HG02798 (cell line): ENCODE measurements at regions not wholly inside any gene's neighbourhood (a gene's known extent, or its start where the extent isn't known, plus 50 kb on each side); places are given as distances from the start of the nearest gene placed in this dataset.
A peak's percentile ranks its signal among the peaks of the same experiment; 100 is the strongest.

Experiments used
- ATAC-seq: cut with Tn5 transposase; IDR thresholded peaks from one replicate; pipeline ENCODE4 v1.9.1; 2021; ENCODE audit warnings: mild to moderate bottlenecking; ENCODE audit not compliant: unreplicated experiment, poor library complexity

DNA sequence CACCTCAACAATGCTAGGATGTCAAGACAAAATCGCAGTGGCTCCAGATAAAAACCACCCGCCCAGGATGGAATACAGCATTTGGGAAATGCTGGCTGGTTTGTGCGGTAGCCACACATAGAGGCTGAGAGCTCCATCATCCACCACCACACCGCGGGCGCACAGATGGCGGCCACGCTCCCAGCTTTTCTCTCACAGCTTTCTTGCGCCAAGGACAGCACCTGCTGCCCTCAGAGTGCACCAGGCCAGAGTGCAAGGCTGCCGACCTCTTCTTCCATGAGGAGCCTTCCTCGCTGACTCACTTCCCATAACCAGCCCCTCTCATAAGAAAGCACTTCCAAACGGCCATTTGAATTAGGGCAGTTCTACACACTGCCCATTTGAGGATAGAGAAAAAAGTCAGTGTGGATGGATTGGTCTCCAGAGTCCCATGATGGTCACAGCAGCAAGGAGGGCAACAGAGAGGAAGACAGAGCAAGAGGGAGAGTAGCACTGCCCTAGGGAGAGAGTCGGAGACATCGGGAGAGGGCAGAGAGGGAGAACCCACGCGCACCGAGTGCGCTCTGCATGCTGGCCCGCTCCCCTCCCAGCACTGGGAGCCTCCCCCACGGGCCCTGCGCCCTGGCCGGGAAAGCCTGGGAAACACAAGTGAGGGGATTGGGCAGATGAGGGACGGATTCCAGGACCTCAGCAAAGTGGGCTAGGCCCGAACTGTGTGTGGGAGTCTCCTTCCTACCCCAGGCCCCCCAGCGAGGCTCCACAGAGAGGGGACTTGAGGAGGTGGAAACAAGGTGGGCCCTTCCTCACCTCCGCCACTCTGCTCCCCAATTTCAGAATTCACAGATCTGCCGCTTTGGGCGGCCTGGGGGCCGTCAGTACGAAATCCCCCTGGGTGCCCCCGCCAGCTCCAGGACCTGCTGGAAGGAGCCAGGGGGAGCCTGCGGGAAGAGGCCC lies 156.9 kb downstream of the USP12 start:
- ATAC-seq = no peak

DNA sequence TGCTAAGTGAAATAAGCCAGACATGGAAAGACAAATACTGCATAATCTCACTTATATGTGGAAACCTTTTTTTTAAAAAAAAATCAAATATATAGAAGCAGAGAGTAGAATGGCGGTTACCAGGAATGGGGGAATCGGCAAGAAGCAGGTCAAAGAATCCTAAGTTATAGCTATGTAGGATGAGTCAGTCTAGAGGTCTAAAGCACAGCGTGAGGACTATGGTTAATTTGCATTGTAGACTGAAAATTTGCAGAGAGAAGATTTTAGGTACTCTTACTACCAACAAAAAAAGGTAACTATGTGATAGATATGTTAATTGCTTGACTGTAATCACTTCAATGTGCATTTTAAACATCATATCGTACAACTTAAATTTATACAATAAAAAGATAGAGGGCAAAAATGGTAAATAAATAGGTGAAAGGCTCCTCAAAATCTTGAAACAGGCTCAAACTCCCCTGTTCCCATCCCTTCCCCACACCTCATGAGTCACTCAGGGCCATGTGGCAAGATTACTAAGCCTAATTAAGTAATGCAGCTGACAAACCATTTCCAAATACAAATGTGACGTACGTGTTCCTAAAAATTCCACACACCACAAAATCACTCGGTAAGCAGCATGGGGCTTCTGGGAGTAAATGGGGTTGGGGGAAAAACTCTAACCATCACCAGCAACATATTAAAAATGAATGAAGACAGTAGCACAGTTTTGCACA lies 159.0 kb downstream of the USP12 start:
- no peak for ATAC-seq

DNA sequence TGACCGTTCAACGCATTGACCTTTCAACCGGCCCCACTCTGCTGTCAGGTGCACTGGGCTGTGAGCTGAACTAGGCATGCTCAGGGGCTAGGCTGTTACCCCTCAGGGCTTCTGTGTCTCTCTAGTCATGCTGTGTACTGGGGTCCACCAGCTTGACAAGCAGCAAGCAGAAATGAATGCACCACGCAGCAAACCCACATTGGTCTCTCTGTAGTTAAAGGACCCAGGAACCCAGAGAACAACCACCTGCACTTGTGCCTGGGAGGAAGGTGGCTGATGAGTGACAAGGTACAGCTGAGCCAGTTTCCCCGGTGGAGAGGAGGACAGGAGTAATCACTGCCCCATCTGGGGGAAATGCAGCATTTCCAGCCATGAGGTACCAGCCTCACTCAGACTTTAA lies 159.9 kb downstream of the USP12 start:
- ATAC-seq = no peak

DNA sequence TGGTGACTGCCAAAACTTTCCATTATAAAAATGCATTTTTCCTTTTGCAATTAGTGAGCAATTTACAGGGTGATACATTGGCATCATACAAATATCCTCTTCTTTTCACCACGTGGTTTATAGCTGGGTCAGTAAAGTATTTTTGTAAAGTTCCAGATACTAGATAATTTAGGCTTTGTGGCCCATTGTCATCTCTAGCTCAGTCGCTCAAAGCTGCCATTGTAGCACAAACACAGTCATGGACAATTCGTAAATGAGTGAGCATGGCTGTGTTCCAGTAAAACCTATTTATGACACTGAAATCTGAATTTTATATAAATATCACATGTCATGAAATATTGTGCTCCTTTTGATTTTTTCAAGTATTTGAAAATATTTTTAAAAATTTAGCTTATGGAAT lies 162.9 kb downstream of the USP12 start:
- no peak for ATAC-seq

DNA sequence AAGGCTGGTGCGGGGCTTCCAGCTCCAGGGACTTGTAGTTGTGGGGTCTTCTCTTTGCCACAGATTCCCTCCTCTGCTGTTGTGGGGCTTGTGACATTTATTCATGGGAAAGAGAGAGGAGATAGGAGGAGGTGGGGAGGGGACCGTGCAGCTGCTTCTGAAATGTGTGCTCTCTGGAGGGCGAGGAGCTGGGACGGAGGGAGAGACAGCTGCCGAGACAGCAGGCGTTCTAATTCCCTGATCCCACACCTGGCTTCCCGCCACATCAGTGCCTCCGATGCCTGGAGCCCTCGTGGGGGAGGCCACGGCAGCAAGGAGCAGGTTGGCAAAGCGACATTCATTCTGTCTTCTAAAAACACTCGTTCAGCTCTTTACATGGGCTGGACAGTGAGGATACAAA lies 164.4 kb downstream of the USP12 start:
- no peak for ATAC-seq

DNA sequence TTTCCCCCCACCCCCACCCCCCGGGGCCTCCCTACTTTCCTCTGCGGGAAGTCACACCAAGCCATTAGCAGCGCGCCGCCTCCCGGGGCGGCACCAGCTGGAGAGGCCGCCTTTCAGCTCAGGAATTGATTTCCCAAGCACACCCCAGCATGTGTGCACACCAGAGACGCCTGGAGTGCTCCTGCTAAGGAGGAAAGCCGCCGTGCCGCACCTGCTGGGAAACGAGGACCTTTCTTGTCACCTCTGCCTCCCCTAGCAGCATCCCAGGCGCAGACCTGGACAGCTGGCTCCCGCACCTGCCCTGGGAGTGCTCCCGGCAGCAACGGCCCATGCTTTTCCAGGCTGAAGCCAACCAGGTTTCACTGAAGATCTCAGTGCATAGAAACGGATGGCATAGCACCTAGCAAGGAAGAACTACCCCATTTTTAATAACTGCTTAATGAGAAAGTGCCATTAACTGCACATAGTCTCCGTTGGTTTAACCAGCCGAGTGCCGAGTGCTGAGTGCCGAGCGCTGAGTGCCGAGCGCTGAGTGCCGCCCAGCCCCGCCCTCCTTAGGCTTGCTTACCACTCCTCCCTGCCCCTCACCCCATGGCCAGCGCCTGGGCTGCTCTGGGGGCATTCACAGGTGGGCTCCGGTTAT lies 165.0 kb downstream of the USP12 start:
- ATAC-seq = no peak

DNA sequence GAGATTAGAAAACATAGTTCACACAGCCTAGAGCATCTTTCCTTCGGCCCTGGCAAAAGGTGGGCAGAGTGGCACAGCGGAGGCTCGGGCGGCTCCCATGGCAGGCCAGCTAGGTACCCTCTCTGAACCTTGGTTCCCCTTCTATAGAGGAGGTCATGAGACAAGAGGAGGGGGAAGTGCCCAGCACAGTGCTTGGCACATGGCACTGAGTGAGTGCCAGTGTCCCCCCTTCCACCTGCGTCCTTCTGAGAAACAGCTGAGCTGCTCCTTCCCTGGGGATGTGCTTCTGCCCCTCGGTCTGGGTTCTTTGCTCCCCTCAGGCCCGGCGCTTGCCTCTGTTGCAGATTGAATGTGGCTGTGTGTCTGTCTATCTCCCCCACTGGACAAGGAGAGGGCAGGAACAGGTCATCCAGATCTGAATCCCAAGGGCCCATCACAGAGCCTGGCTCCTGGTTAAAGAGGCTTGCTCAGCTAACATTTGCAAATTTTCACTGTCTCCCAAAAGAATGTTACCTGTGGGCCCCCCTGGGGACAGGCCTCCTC lies 165.6 kb downstream of the USP12 start:
- ATAC-seq = no peak

DNA sequence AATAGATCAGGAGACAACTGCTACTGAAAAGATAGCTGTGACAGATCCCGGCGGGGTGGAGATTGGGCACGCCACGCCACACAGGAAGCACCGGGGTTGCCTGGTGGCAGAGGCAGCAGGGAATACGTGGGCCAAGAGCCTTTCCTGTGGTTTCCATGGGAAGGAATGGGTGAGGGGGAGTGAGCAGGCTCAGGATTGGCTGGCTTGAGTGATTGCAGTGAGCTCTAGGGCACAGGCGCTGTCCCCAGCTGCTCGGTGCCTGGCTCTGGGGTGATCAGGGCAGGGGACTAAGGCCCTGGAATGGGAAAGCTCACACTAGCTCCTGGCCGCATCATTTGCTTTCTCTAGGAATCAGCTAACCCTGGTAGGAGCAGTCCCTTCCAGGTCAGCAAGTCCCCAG lies 166.1 kb downstream of the USP12 start:
- no peak for ATAC-seq

DNA sequence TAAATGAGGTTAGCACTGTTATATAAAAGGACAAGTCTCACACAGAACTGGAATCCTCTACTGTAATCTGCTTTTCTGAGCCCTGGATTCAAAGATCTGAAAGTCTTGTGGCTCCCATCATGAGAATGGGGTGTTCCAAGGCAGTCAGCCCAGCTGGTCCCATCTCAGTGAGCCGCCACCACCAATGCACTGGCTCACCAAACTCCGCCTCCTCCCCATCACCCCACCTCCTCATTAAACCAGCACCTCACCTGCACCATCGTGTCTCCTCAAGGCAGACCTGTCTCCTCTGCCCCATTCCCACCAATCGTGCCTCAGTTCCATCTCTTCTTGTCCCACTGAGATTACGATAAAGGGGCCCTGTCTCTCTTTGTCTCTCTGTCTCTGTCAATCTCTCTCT lies 166.7 kb downstream of the USP12 start:
- ATAC-seq = no peak

DNA sequence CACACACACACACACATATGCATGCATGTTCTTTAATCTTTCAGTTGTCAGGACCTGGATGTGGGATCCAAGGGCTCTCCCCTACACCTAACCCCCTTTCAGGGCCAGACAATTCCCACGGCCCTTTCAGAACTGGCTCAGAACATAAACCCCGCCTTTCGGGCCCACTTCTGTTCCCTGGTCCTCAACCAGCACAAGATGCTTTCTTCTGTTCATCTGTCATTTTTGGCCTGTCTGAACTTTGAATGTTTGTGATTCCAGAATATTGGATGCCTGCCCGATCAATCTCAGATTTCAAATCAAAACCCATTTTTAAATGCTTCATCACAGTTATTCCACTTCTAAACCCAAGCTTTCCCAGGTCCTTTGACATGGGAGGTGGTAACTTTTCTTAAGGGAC lies 167.3 kb downstream of the USP12 start:
- ATAC-seq = no peak

DNA sequence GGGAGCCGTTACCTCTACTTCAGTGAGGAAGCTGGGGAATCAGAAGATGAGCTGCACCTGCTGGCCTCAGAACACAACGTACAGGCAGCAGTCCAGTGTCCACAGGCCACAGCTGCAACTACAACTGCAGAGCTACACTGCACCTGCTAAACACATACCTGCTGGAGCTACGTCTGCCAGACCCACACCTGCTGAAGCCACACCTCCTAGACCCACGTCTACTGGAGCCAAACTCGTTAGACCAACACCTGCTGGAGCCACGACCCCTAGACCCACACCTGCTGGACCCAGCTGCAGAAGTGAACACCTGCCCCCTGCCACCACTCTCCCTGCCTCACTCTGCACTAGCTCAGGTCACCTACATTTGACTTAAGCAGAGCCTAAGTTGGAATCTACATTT lies 169.9 kb downstream of the USP12 start:
- no peak for ATAC-seq

DNA sequence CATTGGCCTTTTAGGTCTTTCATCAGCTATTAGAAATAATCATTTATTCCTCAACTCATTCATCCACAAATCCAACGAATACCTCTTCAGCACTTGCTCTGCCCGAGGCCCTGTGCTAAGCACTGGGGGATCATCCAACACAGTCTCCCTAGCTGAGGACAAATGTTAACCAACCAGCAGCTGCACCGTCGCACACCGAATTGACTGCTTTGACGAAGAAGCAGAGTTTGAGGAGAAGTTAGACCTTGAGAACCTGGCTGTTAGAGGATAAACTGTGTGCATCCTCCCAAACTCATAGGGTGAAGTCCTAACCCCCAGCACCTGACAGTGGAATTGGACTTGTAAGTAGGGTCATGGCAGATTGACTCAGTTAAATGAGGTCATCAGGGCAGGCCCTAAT lies 170.9 kb downstream of the USP12 start:
- no peak for ATAC-seq

DNA sequence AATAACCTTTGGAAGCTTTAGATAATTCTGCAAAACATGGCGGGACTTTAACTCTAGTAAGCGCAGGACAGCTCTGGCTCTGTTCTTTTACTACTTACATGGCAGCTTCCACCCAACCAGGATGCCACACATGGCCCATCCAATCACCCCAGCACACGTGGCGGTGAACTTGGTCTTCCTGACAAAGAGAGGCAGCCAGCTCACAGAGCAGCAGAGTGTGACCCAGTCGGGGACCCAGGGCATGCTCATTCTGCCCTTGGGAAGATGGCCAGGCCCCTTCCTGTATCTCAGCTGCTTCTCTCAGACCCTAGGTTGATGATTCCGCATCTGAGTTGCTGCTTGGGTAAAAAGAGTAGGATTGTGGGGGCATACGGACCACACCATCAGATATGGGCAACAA lies 172.1 kb downstream of the USP12 start:
- no peak for ATAC-seq

DNA sequence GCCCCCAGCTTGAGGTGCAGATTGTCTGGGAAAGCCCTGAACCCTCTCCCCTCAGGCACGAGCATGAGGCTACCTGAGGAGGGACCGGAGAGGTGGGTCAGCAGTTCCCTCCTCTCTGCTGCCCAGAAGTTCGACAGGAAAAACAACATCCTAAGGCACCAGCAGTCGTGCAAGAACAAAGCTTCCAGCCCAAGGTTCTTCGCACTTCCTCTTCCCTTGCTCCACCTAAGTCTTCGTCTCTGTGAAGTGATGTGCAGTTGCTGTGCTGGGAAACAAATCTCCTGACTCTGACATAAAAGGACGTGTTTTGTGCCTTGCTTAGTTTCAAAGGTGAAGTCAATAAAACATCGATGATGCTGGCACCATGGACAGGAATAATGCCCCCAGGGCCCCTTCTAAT lies 173.3 kb downstream of the USP12 start:
- no peak for ATAC-seq

DNA sequence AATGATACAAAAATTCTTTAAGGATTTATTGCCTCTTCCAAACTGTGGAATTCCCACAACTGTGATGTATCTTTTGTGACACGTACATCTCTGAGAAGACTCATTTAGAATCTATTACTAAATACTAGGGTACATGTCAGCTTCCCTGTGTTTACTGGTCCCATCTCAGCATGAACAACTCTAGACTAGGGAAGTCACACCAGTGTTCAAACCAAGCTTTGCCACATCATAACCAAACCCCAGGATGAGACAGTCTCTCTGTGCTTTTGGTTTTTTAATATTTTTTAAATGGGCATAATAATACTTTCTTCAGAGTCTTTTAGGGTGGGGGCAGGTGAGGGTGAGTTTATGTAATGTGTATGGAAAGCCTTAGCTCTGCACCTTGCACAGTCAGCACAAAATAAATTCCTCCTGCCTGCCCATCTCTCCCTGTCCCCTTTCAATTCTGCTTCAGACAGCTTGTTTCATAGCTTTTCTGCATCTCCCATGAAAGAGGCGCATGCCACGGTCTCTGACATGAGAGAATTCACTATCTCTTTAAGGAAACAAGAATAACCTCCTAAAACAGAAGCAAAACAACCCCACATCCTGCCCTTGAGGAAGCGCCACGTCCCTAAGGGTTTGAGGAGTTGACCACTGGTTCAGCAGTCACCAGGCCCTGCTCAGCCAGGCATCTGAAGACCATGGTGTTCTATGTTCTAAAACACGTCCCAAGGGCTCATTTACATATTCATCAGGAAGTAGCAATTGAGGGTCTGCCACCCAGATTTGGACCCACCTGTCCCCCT lies 174.5 kb downstream of the USP12 start:
- ATAC-seq = peak; percentile 76

DNA sequence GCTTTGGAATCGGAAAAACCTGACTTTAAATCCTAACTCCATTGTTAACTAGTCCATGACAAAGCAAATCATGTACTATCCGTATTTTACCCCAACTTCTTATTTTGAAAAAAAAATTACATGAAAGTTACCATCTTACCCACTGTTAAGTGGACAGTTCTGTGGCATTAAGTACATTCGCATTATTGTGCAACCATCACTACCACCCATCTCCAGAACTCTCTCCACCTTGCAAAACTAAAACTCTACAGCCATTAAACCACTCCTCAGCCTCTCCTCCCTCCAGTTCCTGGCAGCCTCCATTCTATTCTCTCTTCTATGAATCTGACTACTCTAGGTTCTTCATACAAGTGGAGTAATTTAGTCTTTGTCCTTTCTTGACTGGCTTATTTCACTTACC lies 176.5 kb downstream of the USP12 start:
- no peak for ATAC-seq

DNA sequence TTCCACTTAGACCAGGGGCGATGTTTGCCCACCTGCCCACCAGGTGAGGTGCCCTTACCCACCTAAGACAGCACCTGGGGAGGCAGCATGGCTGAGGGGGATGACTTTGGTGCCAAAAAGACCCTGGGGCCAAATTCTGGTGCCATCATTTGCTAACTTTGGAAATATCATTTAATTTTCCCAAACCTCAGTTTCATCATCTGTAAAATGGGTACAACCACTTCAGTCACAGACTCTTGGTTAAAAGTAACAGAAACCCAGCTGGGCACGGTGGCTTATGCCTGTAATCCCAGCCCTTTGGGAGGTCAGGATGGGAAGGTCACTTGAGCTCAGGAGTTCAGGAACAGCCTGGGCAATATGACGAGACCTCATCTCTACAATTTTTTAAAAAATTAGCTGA lies 177.8 kb downstream of the USP12 start:
- ATAC-seq = no peak

DNA sequence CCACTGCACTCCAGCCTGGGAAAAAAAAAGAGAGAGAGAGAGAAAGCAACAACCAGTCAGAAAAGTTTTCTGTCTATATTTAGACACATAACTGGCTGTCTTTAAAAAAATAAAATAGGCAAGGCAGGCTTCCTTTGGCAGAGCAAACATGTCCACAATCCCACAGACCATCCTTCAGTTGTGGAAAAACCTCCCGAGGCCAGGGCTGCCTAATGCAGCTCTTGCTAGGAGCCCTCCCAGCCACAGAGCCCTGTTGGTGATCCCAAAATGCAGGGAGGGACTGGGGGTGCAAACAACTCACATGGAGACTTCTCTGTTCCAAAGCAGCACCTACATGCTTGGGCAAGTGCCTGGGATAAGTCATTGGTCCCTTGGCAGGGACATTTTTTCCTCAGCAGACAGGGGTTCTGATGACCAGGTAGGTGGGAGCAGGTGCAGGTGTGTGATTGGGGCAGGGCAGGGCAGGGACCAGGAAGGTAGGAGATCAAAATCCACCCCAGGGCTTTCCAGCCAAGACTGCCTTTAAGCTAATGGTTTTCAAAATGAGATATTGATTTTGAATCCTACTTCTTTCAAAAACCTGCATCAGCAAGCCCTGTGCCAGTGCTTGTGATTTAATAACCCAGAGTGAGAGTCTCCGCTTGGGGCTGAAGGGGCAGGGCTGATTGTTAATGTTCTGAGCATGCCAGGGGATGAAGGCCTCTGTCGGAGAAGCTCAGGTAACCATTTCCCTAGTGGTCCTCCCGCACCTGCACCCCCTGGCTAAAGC lies 178.5 kb downstream of the USP12 start:
- ATAC-seq = no peak

DNA sequence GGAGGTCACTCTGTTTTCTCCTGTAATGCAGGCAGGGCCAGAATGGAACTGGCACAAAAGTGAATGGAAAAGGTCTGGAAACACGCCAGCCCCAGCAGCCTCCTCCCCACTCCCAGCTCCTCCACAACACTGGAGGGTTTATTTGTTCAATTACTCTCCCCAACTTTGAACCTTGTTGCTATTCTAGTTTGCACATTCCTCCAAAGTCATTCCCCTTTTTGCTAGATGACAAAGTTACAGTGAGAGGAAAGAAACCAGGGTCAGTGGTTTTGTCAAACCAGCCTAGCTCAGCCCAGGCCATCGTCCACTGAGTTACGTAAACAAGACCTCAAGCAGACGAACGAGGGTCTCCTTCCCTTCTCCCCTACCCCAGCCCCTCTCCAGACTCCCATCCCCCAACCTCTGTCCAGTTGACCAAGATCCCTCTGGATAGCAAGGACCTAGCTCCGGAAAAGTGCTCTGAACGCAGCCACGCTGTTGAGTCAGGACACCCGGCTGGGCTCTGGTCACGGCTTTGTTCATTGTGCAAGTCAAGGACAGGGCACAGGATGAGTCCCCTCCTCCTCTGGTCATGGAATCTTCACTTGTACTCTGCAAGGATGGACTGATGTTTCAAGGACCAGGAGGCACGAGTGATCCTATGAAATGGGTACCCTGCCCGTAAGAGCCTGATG lies 180.0 kb downstream of the USP12 start:
- no peak for ATAC-seq
